CD4-positive, alpha-beta memory T cell (primary cell): ENCODE measurements at regions not wholly inside any gene's neighbourhood (a gene's known extent, or its start where the extent isn't known, plus 50 kb on each side); places are given as distances from the start of the nearest gene placed in this dataset.

ENCODE experiments used
- CTCF ChIA-PET: fragments of 350-600 bp; sonication (Branson Sonifier 250); formaldehyde crosslinking; loops from one replicate; lab custom pipeline; 2021; ENCODE audit warnings: inconsistent platforms; ENCODE audit not compliant: partially characterized antibody; lab: Charles Lee
- POLR2A ChIA-PET: fragments of 350-600 bp; sonication (Branson Sonifier 250); formaldehyde crosslinking; loops from one replicate; lab custom pipeline; 2021; ENCODE audit not compliant: partially characterized antibody; lab: Charles Lee
- DNase-seq, 5 donors: peaks; one replicate each; pipeline versions ENCODE4 v3.0.0 to v3.0.0-alpha.2; 2020 to 2022; ENCODE audit warnings: mixed read lengths in 1 of 5
- H3K27ac ChIP-seq: one replicate; pipeline ENCODE4 v1.7.0; 2013; ENCODE audit warnings: low read depth, low read length
- H3K27me3 ChIP-seq: 2 replicates; pipeline ENCODE4 v1.7.0; 2013; ENCODE audit warnings: mild to moderate bottlenecking, low read length, moderate library complexity; ENCODE audit not compliant: insufficient read depth
- H3K36me3 ChIP-seq: 2 replicates; pipeline ENCODE4 v1.7.0; 2013; ENCODE audit warnings: mild to moderate bottlenecking, low read length, moderate library complexity; ENCODE audit not compliant: insufficient read depth
- H3K4me1 ChIP-seq: 2 replicates; pipeline ENCODE4 v1.7.0; 2013; ENCODE audit warnings: mild to moderate bottlenecking, low read length, moderate library complexity; ENCODE audit not compliant: insufficient read depth
- H3K4me3 ChIP-seq, 2 donors: one replicate each; pipeline ENCODE4 v1.7.0; 2013; ENCODE audit warnings: low read length in 2 of 2, mild to moderate bottlenecking in 1 of 2
- H3K9me3 ChIP-seq, 2 donors: one replicate each; pipeline ENCODE4 v1.7.0; 2013; ENCODE audit warnings: low read length in 2 of 2, control low read depth in 1 of 2; ENCODE audit not compliant: control insufficient read depth in 1 of 2
- H3K27ac Mint-ChIP-seq, 7 donors: one replicate each; pipeline ENCODE4 v1.8.0; 2020 to 2021; ENCODE audit warnings: mixed read lengths in 7 of 7, mild to moderate bottlenecking in 6 of 7, inconsistent platforms in 3 of 7, moderate library complexity in 3 of 7
- H3K27me3 Mint-ChIP-seq, 2 donors: one replicate each; pipeline ENCODE4 v1.8.0; 2020 to 2021; ENCODE audit warnings: mixed read lengths in 2 of 2
- H3K36me3 Mint-ChIP-seq, 2 donors: one replicate each; pipeline ENCODE4 v1.8.0; 2020 to 2021; ENCODE audit warnings: mixed read lengths in 2 of 2, inconsistent platforms in 1 of 2, mild to moderate bottlenecking in 1 of 2
- H3K4me1 Mint-ChIP-seq, 4 donors: one replicate each; pipeline ENCODE4 v1.8.0; 2020 to 2021; ENCODE audit warnings: mixed read lengths in 4 of 4, mild to moderate bottlenecking in 1 of 4
- H3K4me3 Mint-ChIP-seq, 8 donors: one replicate each; pipeline ENCODE4 v1.8.0; 2020 to 2021; ENCODE audit warnings: mixed read lengths in 8 of 8, mild to moderate bottlenecking in 7 of 8, moderate library complexity in 6 of 8, inconsistent platforms in 3 of 8
- H3K9me3 Mint-ChIP-seq, 8 donors: one replicate each; pipeline ENCODE4 v1.8.0; 2020 to 2021; ENCODE audit warnings: mixed read lengths in 8 of 8, mild to moderate bottlenecking in 5 of 8, inconsistent platforms in 3 of 8, moderate library complexity in 1 of 8
- intact Hi-C: fragments of 100-400 bp; cut with micrococcal nuclease; formaldehyde crosslinking; loops from one replicate; pipeline ENCODE4 v1.15.1; 2023

DNA sequence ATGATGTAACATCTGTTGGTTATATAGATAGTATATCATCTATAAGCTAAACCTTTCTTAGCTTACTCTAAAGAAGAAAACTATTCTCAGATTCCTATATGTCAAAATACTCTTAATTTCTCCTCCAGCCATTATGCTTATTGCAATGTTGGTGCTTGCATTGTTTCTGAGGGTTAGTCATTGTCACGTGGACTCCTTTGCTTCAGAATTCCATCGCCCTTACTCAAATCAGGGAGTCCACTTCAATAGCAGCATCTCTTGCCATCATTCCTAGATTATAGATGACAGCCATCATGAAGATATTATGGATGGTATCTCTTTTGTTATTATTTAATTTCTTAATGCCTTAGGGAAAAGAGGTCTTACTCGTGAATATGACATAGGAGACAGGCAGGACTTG, 776.1 kb downstream of the TENT5A start:
- Mint-ChIP-seq H3K36me3 (no peaks in the 10 kb centered on the region), H3K9me3 (peaks cover 0 to 12% (median 3%) of the 10 kb centered on the region in 8 donors), H3K27ac (no peak overlapping the region), H3K4me3 (no peak overlapping the region), H3K4me1 (no peaks in the 10 kb centered on the region), H3K27me3 (no peaks in the 10 kb centered on the region)
- ChIA-PET POLR2A (no interaction called here), CTCF (no interaction called here)
- Histone ChIP-seq H3K9me3 (no peaks in the 10 kb centered on the region), H3K4me3 (no peak overlapping the region), H3K36me3 (no peaks in the 10 kb centered on the region), H3K27me3 (no peaks in the 10 kb centered on the region), H3K4me1 (no peaks in the 10 kb centered on the region), H3K27ac (no peak overlapping the region)
- DNase-seq = no peak
- intact Hi-C loops = no loop called here

DNA sequence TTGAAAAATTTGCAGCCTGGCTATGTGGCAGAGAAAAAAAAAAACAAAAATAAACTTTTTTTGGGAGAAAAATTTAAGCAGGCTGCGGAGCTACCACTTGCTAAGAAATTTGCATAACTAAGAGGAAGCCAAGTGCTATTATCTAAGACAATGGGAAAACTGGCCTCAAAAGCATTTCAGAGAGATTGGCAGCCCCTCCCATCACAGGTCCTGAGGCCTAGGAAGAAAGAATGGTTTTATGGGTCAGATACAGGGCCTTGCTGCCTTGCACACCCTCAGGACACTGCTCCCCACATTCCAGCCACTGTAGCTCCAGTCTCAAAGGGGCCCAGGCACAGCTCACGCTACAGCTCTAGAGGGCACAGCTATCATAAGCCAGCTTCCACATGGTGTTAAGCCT, 777.9 kb downstream of the TENT5A start:
- Histone ChIP-seq H3K27ac (no peak overlapping the region), H3K4me1 (no peaks in the 10 kb centered on the region), H3K4me3 (no peak overlapping the region), H3K36me3 (no peaks in the 10 kb centered on the region), H3K9me3 (no peaks in the 10 kb centered on the region), H3K27me3 (no peaks in the 10 kb centered on the region)
- H3K4me3 Mint-ChIP-seq = no peak overlapping the region
- intact Hi-C loops = no loop called here
- no peaks in the 10 kb centered on the region for H3K4me1 Mint-ChIP-seq
- H3K9me3 Mint-ChIP-seq = peaks cover 0 to 11% (median 3%) of the 10 kb centered on the region in 8 donors
- CTCF ChIA-PET = no interaction called here
- no peaks in the 10 kb centered on the region for H3K27me3 Mint-ChIP-seq
- H3K36me3 Mint-ChIP-seq = no peaks in the 10 kb centered on the region
- POLR2A ChIA-PET = no interaction called here
- no peak overlapping the region for H3K27ac Mint-ChIP-seq
- DNase-seq = no peak

DNA sequence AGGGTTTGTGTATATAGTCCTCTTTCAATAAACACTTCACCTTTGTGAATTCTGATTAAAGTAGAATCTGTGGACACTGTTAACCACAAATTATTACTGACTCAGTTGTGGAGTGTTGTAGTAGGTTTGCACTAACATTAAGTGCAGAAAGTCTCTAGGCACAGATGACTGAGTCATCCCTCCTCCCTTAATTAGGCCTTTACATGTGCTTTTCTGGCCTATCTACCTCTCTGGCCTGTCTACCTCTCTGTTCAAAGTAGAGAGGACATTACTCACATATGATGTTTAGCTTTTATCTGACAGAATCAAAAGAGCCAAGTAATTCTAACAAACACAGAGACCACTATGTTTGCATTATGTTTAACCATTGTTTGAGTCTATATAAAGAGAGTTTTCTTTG, 783.0 kb downstream of the TENT5A start:
- no peaks in the 10 kb centered on the region for H3K27me3 ChIP-seq
- H3K27me3 Mint-ChIP-seq = no peaks in the 10 kb centered on the region
- H3K36me3 Mint-ChIP-seq = no peaks in the 10 kb centered on the region
- no peak overlapping the region for H3K27ac Mint-ChIP-seq
- no peak for DNase-seq
- H3K9me3 ChIP-seq = no peaks in the 10 kb centered on the region
- H3K4me3 ChIP-seq = no peak overlapping the region
- no peaks in the 10 kb centered on the region for H3K36me3 ChIP-seq
- H3K4me3 Mint-ChIP-seq = no peak overlapping the region
- ChIA-PET CTCF (no interaction called here), POLR2A (no interaction called here)
- intact Hi-C loops = no loop called here
- no peaks in the 10 kb centered on the region for H3K4me1 Mint-ChIP-seq
- H3K9me3 Mint-ChIP-seq = peaks cover 0 to 4% (median 0%) of the 10 kb centered on the region in 8 donors
- no peak overlapping the region for H3K27ac ChIP-seq
- H3K4me1 ChIP-seq = no peaks in the 10 kb centered on the region

GRCh38 chr6:80967609-80968008, 784.9 kb downstream of the TENT5A start:
- intact Hi-C loops = no loop called here
- Histone ChIP-seq H3K4me3 (no peak overlapping the region), H3K4me1 (no peaks in the 10 kb centered on the region), H3K27me3 (no peaks in the 10 kb centered on the region), H3K27ac (no peak overlapping the region), H3K9me3 (no peaks in the 10 kb centered on the region), H3K36me3 (no peaks in the 10 kb centered on the region)
- H3K4me1 Mint-ChIP-seq = no peaks in the 10 kb centered on the region
- peaks cover 0 to 4% (median 0%) of the 10 kb centered on the region in 8 donors for H3K9me3 Mint-ChIP-seq
- DNase-seq = no peak
- ChIA-PET POLR2A (no interaction called here), CTCF (no interaction called here)
- no peak overlapping the region for H3K27ac Mint-ChIP-seq
- H3K36me3 Mint-ChIP-seq = no peaks in the 10 kb centered on the region
- H3K27me3 Mint-ChIP-seq = no peaks in the 10 kb centered on the region
- H3K4me3 Mint-ChIP-seq = no peak overlapping the region

DNA sequence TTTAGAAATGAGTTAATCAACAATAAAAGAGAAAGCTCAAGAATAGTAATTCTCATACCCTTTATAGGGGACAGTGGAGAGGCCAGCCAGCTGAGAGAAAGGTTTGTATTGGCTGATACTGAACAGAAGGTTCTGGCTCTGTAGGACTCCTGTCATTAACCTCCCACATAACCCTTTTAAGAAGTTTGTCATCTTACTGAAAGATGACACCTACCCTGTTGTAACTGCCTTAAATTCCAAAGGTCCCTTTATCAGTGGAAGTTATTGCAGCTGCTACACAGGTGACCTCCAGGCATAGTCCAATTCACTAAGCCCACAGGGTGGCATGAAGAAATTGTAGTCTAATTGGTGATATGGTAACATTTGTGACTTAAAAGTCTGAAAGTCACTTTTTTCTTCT, 790.1 kb downstream of the TENT5A start:
- Histone ChIP-seq H3K4me1 (no peaks in the 10 kb centered on the region), H3K4me3 (no peak overlapping the region), H3K27ac (no peak overlapping the region), H3K9me3 (no peaks in the 10 kb centered on the region), H3K27me3 (no peaks in the 10 kb centered on the region), H3K36me3 (no peaks in the 10 kb centered on the region)
- intact Hi-C loops = no loop called here
- Mint-ChIP-seq H3K36me3 (no peaks in the 10 kb centered on the region), H3K27me3 (no peaks in the 10 kb centered on the region), H3K4me1 (no peaks in the 10 kb centered on the region), H3K9me3 (peaks cover 0 to 3% (median 0%) of the 10 kb centered on the region in 8 donors), H3K4me3 (no peak overlapping the region), H3K27ac (no peak overlapping the region)
- ChIA-PET CTCF (no interaction called here), POLR2A (no interaction called here)
- DNase-seq = no peak

DNA sequence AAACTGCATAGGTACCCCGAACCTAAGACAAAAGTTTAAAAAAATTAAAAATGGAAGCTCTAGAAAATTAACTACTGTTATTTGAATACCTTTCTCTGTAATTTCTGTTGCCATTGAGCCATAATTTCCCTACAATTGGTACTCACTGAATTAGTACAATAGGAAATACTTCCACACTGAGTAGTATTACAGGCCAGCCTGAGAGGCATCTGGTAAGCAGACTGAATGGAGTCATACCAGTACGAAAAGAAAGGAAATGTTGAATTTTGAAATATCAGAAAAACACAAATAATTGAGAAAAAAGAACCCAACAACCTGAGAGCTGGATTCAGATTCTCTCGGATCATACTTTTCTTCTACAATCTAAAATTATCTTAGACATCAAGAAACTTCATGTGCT, 791.3 kb downstream of the TENT5A start:
- no peaks in the 10 kb centered on the region for H3K4me1 Mint-ChIP-seq
- H3K4me1 ChIP-seq = no peaks in the 10 kb centered on the region
- no peaks in the 10 kb centered on the region for H3K27me3 ChIP-seq
- no peak overlapping the region for H3K4me3 Mint-ChIP-seq
- no peaks in the 10 kb centered on the region for H3K36me3 Mint-ChIP-seq
- CTCF ChIA-PET = no interaction called here
- H3K36me3 ChIP-seq = no peaks in the 10 kb centered on the region
- H3K27me3 Mint-ChIP-seq = no peaks in the 10 kb centered on the region
- H3K4me3 ChIP-seq = no peak overlapping the region
- peaks cover 0 to 3% (median 0%) of the 10 kb centered on the region in 8 donors for H3K9me3 Mint-ChIP-seq
- intact Hi-C loops = no loop called here
- H3K27ac Mint-ChIP-seq = no peak overlapping the region
- POLR2A ChIA-PET = no interaction called here
- no peaks in the 10 kb centered on the region for H3K9me3 ChIP-seq
- DNase-seq = no peak
- H3K27ac ChIP-seq = no peak overlapping the region

DNA sequence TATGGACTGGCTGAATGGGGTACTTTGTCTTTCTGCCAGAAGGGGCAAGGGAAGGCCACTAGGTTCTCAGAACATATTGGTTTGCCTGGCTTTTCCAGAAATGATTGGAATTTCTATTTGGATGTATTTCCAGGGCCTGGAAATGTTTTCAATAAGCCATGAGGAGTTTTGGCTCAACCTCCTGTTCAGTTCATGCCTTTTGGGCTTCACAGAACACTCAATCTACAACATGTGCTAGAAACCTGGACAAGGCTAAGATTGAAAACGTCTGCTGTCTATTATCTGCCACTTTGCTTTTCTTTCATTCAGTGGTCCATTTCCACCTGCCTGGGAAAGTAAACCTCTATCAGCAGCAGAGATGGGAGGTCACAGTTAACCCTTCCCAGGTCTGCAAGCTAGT, 793.4 kb downstream of the TENT5A start:
- peaks cover 0 to 3% (median 0%) of the 10 kb centered on the region in 8 donors for H3K9me3 Mint-ChIP-seq
- POLR2A ChIA-PET = no interaction called here
- intact Hi-C loops = no loop called here
- DNase-seq = no peak
- no peaks in the 10 kb centered on the region for H3K4me1 Mint-ChIP-seq
- no peak overlapping the region for H3K27ac Mint-ChIP-seq
- no peaks in the 10 kb centered on the region for H3K36me3 ChIP-seq
- no peaks in the 10 kb centered on the region for H3K27me3 Mint-ChIP-seq
- no peak overlapping the region for H3K4me3 ChIP-seq
- no peaks in the 10 kb centered on the region for H3K9me3 ChIP-seq
- H3K27me3 ChIP-seq = no peaks in the 10 kb centered on the region
- CTCF ChIA-PET = no interaction called here
- H3K27ac ChIP-seq = no peak overlapping the region
- H3K36me3 Mint-ChIP-seq = no peaks in the 10 kb centered on the region
- H3K4me1 ChIP-seq = no peaks in the 10 kb centered on the region
- H3K4me3 Mint-ChIP-seq = no peak overlapping the region

GRCh38 chr6:80956898-80957297, 795.6 kb downstream of the TENT5A start:
- Histone ChIP-seq H3K36me3 (no peaks in the 10 kb centered on the region), H3K27me3 (no peaks in the 10 kb centered on the region), H3K9me3 (no peaks in the 10 kb centered on the region), H3K4me1 (no peaks in the 10 kb centered on the region), H3K4me3 (no peak overlapping the region), H3K27ac (no peak overlapping the region)
- ChIA-PET POLR2A (no interaction called here), CTCF (no interaction called here)
- H3K4me3 Mint-ChIP-seq = no peak overlapping the region
- no peaks in the 10 kb centered on the region for H3K4me1 Mint-ChIP-seq
- H3K27me3 Mint-ChIP-seq = no peaks in the 10 kb centered on the region
- DNase-seq = no peak
- H3K9me3 Mint-ChIP-seq = peaks cover 0 to 3% (median 0%) of the 10 kb centered on the region in 8 donors
- no peaks in the 10 kb centered on the region for H3K36me3 Mint-ChIP-seq
- H3K27ac Mint-ChIP-seq = no peak overlapping the region
- intact Hi-C loops = no loop called here
